ENCODE measurements at regions not wholly inside any gene's neighbourhood (a gene's known extent, or its start where the extent isn't known, plus 50 kb on each side); places are given as distances from the start of the nearest gene placed in this dataset.

DNA sequence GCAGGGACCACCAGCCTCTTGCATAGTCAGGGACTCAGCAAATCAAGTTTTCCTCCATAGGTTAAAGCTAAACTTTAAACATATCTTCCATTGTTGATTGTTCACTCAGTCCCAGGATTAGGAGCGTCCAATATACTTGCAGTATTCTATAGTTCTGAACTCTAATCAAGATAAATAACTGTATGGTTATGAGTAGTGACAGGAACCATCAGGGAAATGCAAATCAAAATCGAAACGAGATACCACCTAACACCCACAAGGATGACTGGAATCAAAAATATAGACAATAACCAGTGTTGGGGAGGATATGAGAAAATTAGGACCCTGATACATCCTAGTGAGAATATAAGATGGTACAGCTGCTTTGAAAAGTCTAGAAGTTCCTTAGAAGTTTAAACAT is 190.0 kb downstream of the ETS1 start:
- Histone ChIP-seq H3K4me1 (ENCODE audit: low read length) (peaks cover 18% of the 10 kb centered on the region), H3K79me2 (ENCODE audit: low read length) (no peaks in the 10 kb centered on the region), H3K27ac (ENCODE audit: low read length) (no peak overlapping the region), H2AFZ (ENCODE audit: low read length) (no peak overlapping the region), H3K36me3 (ENCODE audit: insufficient read depth, low read length) (no peaks in the 10 kb centered on the region), H3K27me3 (ENCODE audit: low read length) (no peaks in the 10 kb centered on the region), H4K20me1 (ENCODE audit: insufficient read depth, low read depth, low read length) (no peaks in the 10 kb centered on the region), H3K4me2 (ENCODE audit: low read depth, low read length, poor library complexity, severe bottlenecking) (no peak overlapping the region), H3K9ac (ENCODE audit: low read length) (no peak overlapping the region), H3K9me3 (ENCODE audit: low read length) (no peaks in the 10 kb centered on the region), H3K9me2 (replicated peaks; ENCODE audit: insufficient read depth, low read length) (no peaks in the 10 kb centered on the region), H3K4me3 (ENCODE audit: low read length) (no peak overlapping the region)
- DNase-seq = no peak

DNA sequence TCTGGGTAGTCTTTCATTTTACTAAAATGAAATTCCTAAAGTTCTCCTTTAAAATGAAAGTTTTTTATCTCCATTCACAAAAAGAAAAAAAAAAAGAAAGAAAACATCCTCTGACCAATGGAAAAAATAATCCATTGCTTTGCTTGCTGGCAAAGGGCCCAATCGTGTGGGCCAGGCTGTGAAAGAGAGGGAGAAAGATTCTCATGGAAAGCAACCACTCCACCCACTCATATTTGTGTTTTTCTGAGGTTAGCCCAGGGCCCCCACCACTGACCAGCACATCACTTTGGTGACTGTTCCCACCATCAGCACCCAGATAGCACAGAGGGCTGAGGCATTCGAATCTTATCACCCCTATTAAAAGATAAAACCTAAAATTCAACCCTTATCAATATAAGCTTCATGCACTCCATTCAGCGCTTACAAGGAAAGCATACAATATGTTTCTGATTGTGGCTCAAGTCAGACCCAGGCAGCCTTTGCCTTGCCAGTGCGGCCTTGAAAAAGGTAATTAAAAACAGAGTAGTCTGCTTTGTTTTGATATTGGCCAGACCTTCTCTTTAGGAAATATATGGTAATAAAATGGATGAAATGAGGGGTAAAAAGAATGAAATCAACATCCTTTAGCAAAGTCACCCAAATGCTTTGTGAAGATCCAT is 192.8 kb downstream of the ETS1 start:
- Histone ChIP-seq H3K27me3 (ENCODE audit: low read length) (no peaks in the 10 kb centered on the region), H3K4me2 (ENCODE audit: low read depth, low read length, poor library complexity, severe bottlenecking) (no peak overlapping the region), H2AFZ (ENCODE audit: low read length) (no peak overlapping the region), H3K9me3 (ENCODE audit: low read length) (no peaks in the 10 kb centered on the region), H3K4me1 (ENCODE audit: low read length) (peaks cover 16% of the 10 kb centered on the region), H3K9ac (ENCODE audit: low read length) (no peak overlapping the region), H4K20me1 (ENCODE audit: insufficient read depth, low read depth, low read length) (no peaks in the 10 kb centered on the region), H3K9me2 (replicated peaks; ENCODE audit: insufficient read depth, low read length) (no peaks in the 10 kb centered on the region), H3K36me3 (ENCODE audit: insufficient read depth, low read length) (no peaks in the 10 kb centered on the region), H3K79me2 (ENCODE audit: low read length) (no peaks in the 10 kb centered on the region), H3K27ac (ENCODE audit: low read length) (no peak overlapping the region), H3K4me3 (ENCODE audit: low read length) (no peak overlapping the region)
- DNase-seq = no peak

DNA sequence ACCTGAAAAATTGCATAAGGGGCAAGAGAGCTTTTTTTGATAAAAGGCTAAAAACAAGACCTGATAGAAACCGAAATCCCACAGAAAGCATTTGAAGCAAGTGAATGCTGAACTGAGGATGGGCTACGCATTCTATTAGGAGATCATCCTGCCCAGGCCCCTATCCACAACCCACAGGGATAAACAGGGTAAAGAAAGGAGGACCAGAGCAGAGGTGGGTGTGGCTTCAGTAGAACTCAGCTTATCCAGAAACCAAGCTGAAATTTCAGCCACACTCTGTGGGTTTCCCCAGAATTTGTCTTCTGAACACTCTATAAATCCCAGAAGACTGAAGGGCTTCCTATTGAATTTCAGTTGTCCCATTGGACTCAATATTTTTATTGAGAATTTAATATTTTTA is 195.1 kb downstream of the ETS1 start:
- no peaks in the 10 kb centered on the region for H4K20me1 ChIP-seq (ENCODE audit: insufficient read depth, low read depth, low read length)
- no peaks in the 10 kb centered on the region for H3K9me3 ChIP-seq (ENCODE audit: low read length)
- H3K4me3 ChIP-seq (ENCODE audit: low read length) = no peak overlapping the region
- H3K4me1 ChIP-seq (ENCODE audit: low read length) = peaks cover 1% of the 10 kb centered on the region; the same call in 1 of the 2 replicates
- no peak for DNase-seq
- no peak overlapping the region for H3K27ac ChIP-seq (ENCODE audit: low read length)
- H3K79me2 ChIP-seq (ENCODE audit: low read length) = no peaks in the 10 kb centered on the region
- H3K4me2 ChIP-seq (ENCODE audit: low read depth, low read length, poor library complexity, severe bottlenecking) = no peak overlapping the region
- H3K9ac ChIP-seq (ENCODE audit: low read length) = no peak overlapping the region
- no peaks in the 10 kb centered on the region for H3K36me3 ChIP-seq (ENCODE audit: insufficient read depth, low read length)
- H3K9me2 ChIP-seq (replicated peaks; ENCODE audit: insufficient read depth, low read length) = no peaks in the 10 kb centered on the region
- H2AFZ ChIP-seq (ENCODE audit: low read length) = no peak overlapping the region
- no peaks in the 10 kb centered on the region for H3K27me3 ChIP-seq (ENCODE audit: low read length)

DNA sequence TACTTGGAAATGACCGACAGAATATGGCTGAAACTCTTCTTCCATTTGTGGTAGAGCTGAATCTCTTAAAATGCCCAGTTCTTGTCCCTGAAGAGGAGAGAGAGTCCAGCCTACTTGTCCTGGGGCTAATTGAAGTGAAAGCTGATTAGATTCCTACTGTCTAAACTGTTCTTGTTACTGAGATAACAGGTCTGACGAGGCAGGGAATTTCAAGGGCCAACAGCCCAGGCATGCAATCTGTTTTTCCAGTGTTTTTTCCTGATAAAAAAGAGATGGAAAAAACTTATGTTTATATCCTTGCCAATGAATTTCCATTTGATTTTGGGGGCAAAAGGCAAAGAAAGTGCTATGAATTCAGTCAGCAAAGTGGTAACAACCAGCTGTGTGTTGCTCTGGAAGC is 195.5 kb downstream of the ETS1 start:
- H3K27me3 ChIP-seq (ENCODE audit: low read length) = no peaks in the 10 kb centered on the region
- no peak overlapping the region for H3K4me3 ChIP-seq (ENCODE audit: low read length)
- no peaks in the 10 kb centered on the region for H4K20me1 ChIP-seq (ENCODE audit: insufficient read depth, low read depth, low read length)
- H3K27ac ChIP-seq (ENCODE audit: low read length) = no peak overlapping the region
- H2AFZ ChIP-seq (ENCODE audit: low read length) = no peak overlapping the region
- no peaks in the 10 kb centered on the region for H3K9me2 ChIP-seq (replicated peaks; ENCODE audit: insufficient read depth, low read length)
- no peak overlapping the region for H3K4me2 ChIP-seq (ENCODE audit: low read depth, low read length, poor library complexity, severe bottlenecking)
- no peaks in the 10 kb centered on the region for H3K9me3 ChIP-seq (ENCODE audit: low read length)
- no peak for DNase-seq
- H3K9ac ChIP-seq (ENCODE audit: low read length) = no peak overlapping the region
- H3K36me3 ChIP-seq (ENCODE audit: insufficient read depth, low read length) = no peaks in the 10 kb centered on the region
- no peaks in the 10 kb centered on the region for H3K79me2 ChIP-seq (ENCODE audit: low read length)
- no peaks in the 10 kb centered on the region for H3K4me1 ChIP-seq (ENCODE audit: low read length)

DNA sequence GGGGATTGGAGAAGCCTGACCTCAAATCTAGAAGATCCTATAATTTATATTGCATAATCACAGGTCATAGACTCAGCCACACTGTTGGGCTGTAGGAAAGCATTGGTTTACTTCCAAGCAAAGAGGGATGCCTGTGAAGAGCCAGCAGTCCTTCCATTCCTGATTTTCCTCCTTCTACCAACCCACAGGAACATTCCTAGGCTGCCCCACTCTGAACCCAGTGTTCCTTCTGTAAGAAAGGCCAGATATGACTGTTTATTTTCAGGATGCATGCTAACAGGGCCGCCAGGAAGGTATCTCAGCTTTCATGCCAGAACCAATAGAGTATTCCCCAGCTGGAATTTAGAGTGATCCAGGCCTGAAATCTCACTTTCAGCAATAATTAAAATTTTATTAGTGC is 197.1 kb downstream of the ETS1 start:
- Histone ChIP-seq H3K4me3 (ENCODE audit: low read length) (no peak overlapping the region), H3K9me2 (replicated peaks; ENCODE audit: insufficient read depth, low read length) (no peaks in the 10 kb centered on the region), H3K4me1 (ENCODE audit: low read length) (no peaks in the 10 kb centered on the region), H3K27me3 (ENCODE audit: low read length) (no peaks in the 10 kb centered on the region), H3K9ac (ENCODE audit: low read length) (no peak overlapping the region), H3K79me2 (ENCODE audit: low read length) (no peaks in the 10 kb centered on the region), H2AFZ (ENCODE audit: low read length) (no peak overlapping the region), H3K27ac (ENCODE audit: low read length) (no peak overlapping the region), H3K4me2 (ENCODE audit: low read depth, low read length, poor library complexity, severe bottlenecking) (no peak overlapping the region), H3K36me3 (ENCODE audit: insufficient read depth, low read length) (no peaks in the 10 kb centered on the region), H3K9me3 (ENCODE audit: low read length) (no peaks in the 10 kb centered on the region), H4K20me1 (ENCODE audit: insufficient read depth, low read depth, low read length) (no peaks in the 10 kb centered on the region)
- no peak for DNase-seq

DNA sequence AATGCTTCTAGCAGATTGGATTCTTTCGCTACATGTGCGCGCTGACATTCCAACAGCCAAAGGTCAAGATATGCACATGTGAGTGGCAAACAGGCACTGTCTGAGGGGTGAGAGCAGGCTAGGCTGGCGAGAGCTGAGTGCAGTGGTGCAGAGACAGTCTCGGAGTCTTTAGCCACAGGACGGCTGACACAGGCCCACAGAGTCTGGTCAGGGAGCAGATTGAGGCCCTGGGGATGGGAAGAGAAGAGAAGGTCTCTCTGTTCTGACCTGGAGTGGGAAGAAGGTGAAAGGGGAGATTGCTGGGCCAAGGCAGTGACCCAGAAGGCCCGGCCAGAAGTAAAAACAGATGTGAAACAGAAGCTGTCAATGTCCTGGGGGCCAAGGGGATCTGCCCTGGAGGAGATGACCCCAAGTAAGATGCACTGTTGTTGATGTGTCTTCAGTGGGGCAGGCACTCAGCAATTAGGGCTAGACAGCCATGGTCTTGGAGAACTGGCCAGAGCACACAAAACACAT is 197.8 kb downstream of the ETS1 start:
- Histone ChIP-seq H3K79me2 (ENCODE audit: low read length) (no peaks in the 10 kb centered on the region), H4K20me1 (ENCODE audit: insufficient read depth, low read depth, low read length) (no peaks in the 10 kb centered on the region), H3K36me3 (ENCODE audit: insufficient read depth, low read length) (no peaks in the 10 kb centered on the region), H3K9ac (ENCODE audit: low read length) (no peak overlapping the region), H3K9me3 (ENCODE audit: low read length) (no peaks in the 10 kb centered on the region), H3K27ac (ENCODE audit: low read length) (no peak overlapping the region), H3K9me2 (replicated peaks; ENCODE audit: insufficient read depth, low read length) (no peaks in the 10 kb centered on the region), H3K27me3 (ENCODE audit: low read length) (no peaks in the 10 kb centered on the region), H3K4me3 (ENCODE audit: low read length) (no peak overlapping the region), H3K4me1 (ENCODE audit: low read length) (no peaks in the 10 kb centered on the region), H2AFZ (ENCODE audit: low read length) (no peak overlapping the region), H3K4me2 (ENCODE audit: low read depth, low read length, poor library complexity, severe bottlenecking) (no peak overlapping the region)
- no peak for DNase-seq

DNA sequence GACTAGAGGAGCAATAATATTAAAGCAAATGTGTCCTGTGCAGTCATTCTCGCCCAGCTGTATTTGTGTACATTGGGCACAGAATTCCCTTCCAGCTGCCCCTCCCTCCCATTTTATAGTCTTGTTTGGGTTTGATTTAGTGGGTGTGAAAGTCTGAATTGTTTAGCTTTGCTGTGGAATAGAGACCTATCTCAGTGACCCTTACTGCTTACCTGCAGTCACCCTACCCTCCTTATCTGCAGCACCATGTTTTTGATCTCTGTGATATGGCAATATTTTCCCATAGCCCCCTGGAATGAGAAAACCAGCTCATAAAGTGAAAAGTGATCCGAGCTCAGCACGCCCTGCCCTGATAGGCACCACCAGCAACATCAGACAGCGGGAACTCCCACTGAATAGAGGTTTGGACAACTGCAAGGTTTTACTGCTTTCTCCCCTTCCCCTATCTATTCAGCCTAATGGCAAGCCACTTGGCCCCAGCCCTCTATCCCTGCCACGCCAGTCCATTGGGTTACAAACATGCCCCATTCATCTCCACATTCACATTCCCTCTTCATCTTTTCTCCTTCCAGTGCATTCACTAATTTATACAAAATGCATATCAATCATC is 199.0 kb downstream of the ETS1 start:
- no peaks in the 10 kb centered on the region for H3K79me2 ChIP-seq (ENCODE audit: low read length)
- H3K9ac ChIP-seq (ENCODE audit: low read length) = no peak overlapping the region
- no peak for DNase-seq
- no peak overlapping the region for H3K27ac ChIP-seq (ENCODE audit: low read length)
- no peaks in the 10 kb centered on the region for H3K4me1 ChIP-seq (ENCODE audit: low read length)
- no peaks in the 10 kb centered on the region for H3K27me3 ChIP-seq (ENCODE audit: low read length)
- H2AFZ ChIP-seq (ENCODE audit: low read length) = no peak overlapping the region
- no peaks in the 10 kb centered on the region for H3K9me2 ChIP-seq (replicated peaks; ENCODE audit: insufficient read depth, low read length)
- no peaks in the 10 kb centered on the region for H4K20me1 ChIP-seq (ENCODE audit: insufficient read depth, low read depth, low read length)
- no peak overlapping the region for H3K4me3 ChIP-seq (ENCODE audit: low read length)
- H3K36me3 ChIP-seq (ENCODE audit: insufficient read depth, low read length) = no peaks in the 10 kb centered on the region
- H3K4me2 ChIP-seq (ENCODE audit: low read depth, low read length, poor library complexity, severe bottlenecking) = no peak overlapping the region
- no peaks in the 10 kb centered on the region for H3K9me3 ChIP-seq (ENCODE audit: low read length)

DNA sequence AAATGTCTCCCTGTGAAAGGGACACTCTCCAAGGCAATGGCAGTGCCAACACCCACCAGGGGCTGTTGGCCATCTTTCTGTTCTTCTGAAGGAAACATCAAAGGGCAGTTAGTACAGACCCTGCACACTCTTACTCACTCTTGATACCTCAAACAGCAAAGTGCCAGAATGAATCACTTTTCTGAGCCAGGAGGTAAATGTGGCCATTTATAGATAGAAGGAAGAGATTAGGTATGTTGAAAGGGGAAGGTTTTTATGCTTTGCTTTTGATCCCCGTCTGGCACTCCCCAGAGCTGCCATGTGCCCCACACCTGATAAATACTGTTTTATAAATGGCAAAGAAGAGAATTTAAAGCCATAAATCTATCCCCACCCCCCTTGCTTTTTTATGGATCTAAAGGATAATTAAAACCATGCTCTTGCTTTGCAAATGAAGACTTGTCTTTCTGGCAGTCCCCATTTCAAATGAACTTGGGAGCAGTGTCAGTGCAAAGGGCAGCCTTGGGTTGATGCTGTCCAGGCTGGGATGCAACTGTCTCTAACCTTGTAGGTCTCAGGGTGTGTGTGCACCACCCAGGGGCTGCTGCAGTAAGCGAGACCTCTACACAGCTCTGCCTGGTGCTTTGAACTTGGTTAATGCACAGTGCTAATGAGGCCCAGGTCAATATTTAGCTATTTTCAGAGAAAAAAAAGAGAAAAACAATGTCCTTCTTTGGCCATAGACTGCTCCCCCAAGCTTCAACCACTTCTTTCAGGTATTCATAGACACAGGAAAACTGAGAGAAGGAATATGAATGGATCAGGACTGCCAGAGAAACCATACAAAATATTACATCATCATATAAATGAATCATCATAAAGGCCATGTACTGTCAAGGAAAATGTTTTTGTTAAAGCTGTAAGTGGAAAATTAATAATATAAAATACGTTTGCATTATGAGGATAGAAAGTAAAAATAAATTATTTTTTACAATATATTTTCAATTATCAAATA is 207.5 kb downstream of the ETS1 start:
- no peaks in the 10 kb centered on the region for H3K9me3 ChIP-seq (ENCODE audit: low read length)
- H3K9me2 ChIP-seq (replicated peaks; ENCODE audit: insufficient read depth, low read length) = no peaks in the 10 kb centered on the region
- H3K4me3 ChIP-seq (ENCODE audit: low read length) = no peak overlapping the region
- H3K27ac ChIP-seq (ENCODE audit: low read length) = no peak overlapping the region
- DNase-seq = no peak
- H3K27me3 ChIP-seq (ENCODE audit: low read length) = no peaks in the 10 kb centered on the region
- no peak overlapping the region for H3K4me2 ChIP-seq (ENCODE audit: low read depth, low read length, poor library complexity, severe bottlenecking)
- no peak overlapping the region for H2AFZ ChIP-seq (ENCODE audit: low read length)
- no peaks in the 10 kb centered on the region for H4K20me1 ChIP-seq (ENCODE audit: insufficient read depth, low read depth, low read length)
- no peak overlapping the region for H3K9ac ChIP-seq (ENCODE audit: low read length)
- no peaks in the 10 kb centered on the region for H3K4me1 ChIP-seq (ENCODE audit: low read length)
- H3K79me2 ChIP-seq (ENCODE audit: low read length) = no peaks in the 10 kb centered on the region
- H3K36me3 ChIP-seq (ENCODE audit: insufficient read depth, low read length) = no peaks in the 10 kb centered on the region

Measured in Karpas-422 (cell line).